ENCODE measurements at regions not wholly inside any gene's neighbourhood (a gene's known extent, or its start where the extent isn't known, plus 50 kb on each side); places are given as distances from the start of the nearest gene placed in this dataset.
"Not testable (repeated sequence)": the region's sequence is repeated elsewhere in the genome, so short reads cannot be mapped to it uniquely, and the experiment has no call there.

- H3K27me3 Mint-ChIP-seq: peaks cover 9% of the 10 kb centered on the region
- POLR2A ChIA-PET: interaction anchor here (0.7 kb wide), 1 partner anchor 14 kb away, joined by 3 read pairs; no protein-coding TSS in a partner anchor
- H3K27ac Mint-ChIP-seq: no peak overlapping the region
These were observed 110.4 kb upstream of the LDB2 start for GRCh38 chr4:17008834-17009345.

GRCh38 chr4:17003606-17004392 lies 105.4 kb upstream of the LDB2 start:
- H3K27ac Mint-ChIP-seq; intact Hi-C loops (cut with micrococcal nuclease); DNase-seq; H3K36me3 Mint-ChIP-seq (ENCODE audit: low read depth); H3K4me3 Mint-ChIP-seq; ATAC-seq; H3K9me3 Mint-ChIP-seq; H3K27me3 Mint-ChIP-seq; POLR2A ChIA-PET; H3K4me1 Mint-ChIP-seq (ENCODE audit: low read depth): not testable (repeated sequence)
- CTCF ChIA-PET: interaction anchor here (0.6 kb wide), 1 partner anchor 10 kb away, joined by 3 read pairs; no protein-coding TSS in a partner anchor

More at GRCh38 chr4:17008834-17009345, 110.4 kb upstream of the LDB2 start:
- intact Hi-C loops (cut with micrococcal nuclease): no loop called here
- TF ChIP-seq CTCF (IDR thresholded peaks at IDR 0.05): no peak
- ATAC-seq (no peak), DNase-seq (no peak)
- Mint-ChIP-seq H3K9me3 (no peaks in the 10 kb centered on the region), H3K4me3 (no peak overlapping the region), H3K36me3 (ENCODE audit: low read depth) (no peaks in the 10 kb centered on the region), H3K4me1 (ENCODE audit: low read depth) (no peaks in the 10 kb centered on the region)
- CTCF ChIA-PET: no interaction called here

GRCh38 chr4:16995451-16995850 lies 97.0 kb upstream of the LDB2 start:
- no peaks in the 10 kb centered on the region for H3K9me3 Mint-ChIP-seq
- POLR2A ChIA-PET: no interaction called here
- no peaks in the 10 kb centered on the region for H3K27me3 Mint-ChIP-seq
- no peaks in the 10 kb centered on the region for H3K36me3 Mint-ChIP-seq (ENCODE audit: low read depth)
- CTCF ChIA-PET: no interaction called here
- TF ChIP-seq CTCF (IDR thresholded peaks at IDR 0.05): no peak
- no peak overlapping the region for H3K4me3 Mint-ChIP-seq
- ATAC-seq (no peak), DNase-seq (no peak)
- H3K27ac Mint-ChIP-seq: no peak overlapping the region
- H3K4me1 Mint-ChIP-seq (ENCODE audit: low read depth): no peaks in the 10 kb centered on the region
- intact Hi-C loops (cut with micrococcal nuclease): no loop called here

GRCh38 chr4:16993956-16994840 lies 95.8 kb upstream of the LDB2 start:
- Mint-ChIP-seq H3K9me3 (no peaks in the 10 kb centered on the region), H3K27me3 (no peaks in the 10 kb centered on the region), H3K27ac (no peak overlapping the region), H3K36me3 (ENCODE audit: low read depth) (no peaks in the 10 kb centered on the region), H3K4me1 (ENCODE audit: low read depth) (no peaks in the 10 kb centered on the region), H3K4me3 (no peak overlapping the region)
- no peak for TF ChIP-seq CTCF (IDR thresholded peaks at IDR 0.05)
- DNase-seq (no peak), ATAC-seq (no peak)
- intact Hi-C loops (cut with micrococcal nuclease): no loop called here
- ChIA-PET POLR2A (no interaction called here), CTCF (interaction anchor here (0.6 kb wide), 1 partner anchor 10 kb away, joined by 3 read pairs; no protein-coding TSS in a partner anchor)

- no peak for TF ChIP-seq CTCF (IDR thresholded peaks at IDR 0.05)
- intact Hi-C loops (cut with micrococcal nuclease): no loop called here
- Mint-ChIP-seq H3K27me3 (no peaks in the 10 kb centered on the region), H3K36me3 (ENCODE audit: low read depth) (no peaks in the 10 kb centered on the region), H3K27ac (no peak overlapping the region), H3K9me3 (no peaks in the 10 kb centered on the region), H3K4me1 (ENCODE audit: low read depth) (no peaks in the 10 kb centered on the region), H3K4me3 (no peak overlapping the region)
- ATAC-seq (no peak), DNase-seq (no peak)
- CTCF ChIA-PET: no interaction called here
- POLR2A ChIA-PET: no interaction called here
These were observed 94.3 kb upstream of the LDB2 start for GRCh38 chr4:16992566-16993225.

All from activated CD8-positive, alpha-beta T cell treated with anti-CD3 and anti-CD28 coated beads for 36 hours (primary cell).